SK-N-SH treated with all-trans-retinoic acid at 6 μM for 48 hours (cell line): ENCODE measurements at regions not wholly inside any gene's neighbourhood (a gene's known extent, or its start where the extent isn't known, plus 50 kb on each side); places are given as distances from the start of the nearest gene placed in this dataset.

ENCODE experiments used
- ATAC-seq: fragments of 200-7000 bp; cut with Tn5 transposase; 3 replicates; pipeline ENCODE4 v1.9.1; 2020; ENCODE audit warnings: mild to moderate bottlenecking, moderate library complexity
- ARNTL ChIP-seq: fragments of 450-650 bp; formaldehyde crosslinking; IDR thresholded peaks from 2 replicates; pipeline ENCODE4 v1.5.0; 2020; ENCODE audit warnings: low read depth, mild to moderate bottlenecking, moderate library complexity, borderline replicate concordance
- BACH2 ChIP-seq: fragments of 250-450 bp; sonication (Bioruptor Pico); IDR thresholded peaks from 2 replicates; pipeline ENCODE4 v1.9.0; 2021; ENCODE audit warnings: mild to moderate bottlenecking, borderline replicate concordance
- CSDC2 ChIP-seq: fragments of 250-450 bp; sonication (Bioruptor Pico); IDR thresholded peaks from 2 replicates; pipeline ENCODE4 v1.5.0; 2020; ENCODE audit warnings: mild to moderate bottlenecking, moderate library complexity
- CSRNP3 ChIP-seq: fragments of 250-450 bp; sonication (Bioruptor Pico); IDR thresholded peaks from 2 replicates; pipeline ENCODE4 v1.5.1; 2021; ENCODE audit warnings: mild to moderate bottlenecking, moderate library complexity
- ESRRG ChIP-seq: fragments of 250-450 bp; sonication (Bioruptor Pico); IDR thresholded peaks from 2 replicates; pipeline ENCODE4 v1.6.1; 2021; ENCODE audit warnings: mild to moderate bottlenecking
- GLIS3 ChIP-seq: fragments of 250-450 bp; sonication (Bioruptor Pico); IDR thresholded peaks from 2 replicates; pipeline ENCODE4 v1.5.0; 2020; ENCODE audit warnings: mild to moderate bottlenecking, moderate library complexity
- ISL1 ChIP-seq: fragments of 250-450 bp; sonication (Bioruptor Pico); IDR thresholded peaks from 2 replicates; pipeline ENCODE4 v2.1.2; 2022; ENCODE audit warnings: mild to moderate bottlenecking, moderate library complexity
- OSR1 ChIP-seq: fragments of 250-450 bp; sonication (Bioruptor Pico); IDR thresholded peaks from 2 replicates; pipeline ENCODE4 v1.8.0; 2022; ENCODE audit warnings: moderate library complexity, mild to moderate bottlenecking, inconsistent platforms
- PPARA ChIP-seq: fragments of 250-450 bp; sonication (Bioruptor Pico); IDR thresholded peaks from 2 replicates; pipeline ENCODE4 v1.5.0; 2020; ENCODE audit warnings: mild to moderate bottlenecking, borderline replicate concordance
- RARB ChIP-seq: fragments of 250-450 bp; sonication (Bioruptor Pico); IDR thresholded peaks from 2 replicates; pipeline ENCODE4 v1.8.0; 2021; ENCODE audit warnings: mild to moderate bottlenecking, moderate library complexity
- SNAI2 ChIP-seq: fragments of 250-450 bp; sonication (Bioruptor Pico); IDR thresholded peaks from 2 replicates; pipeline ENCODE4 v1.5.0; 2020; ENCODE audit warnings: mild to moderate bottlenecking, moderate library complexity
- TCF4 ChIP-seq: fragments of 250-450 bp; sonication (Bioruptor Pico); IDR thresholded peaks from 2 replicates; pipeline ENCODE4 v1.8.0; 2021; ENCODE audit warnings: mild to moderate bottlenecking, moderate library complexity, borderline replicate concordance
- TOX ChIP-seq: fragments of 250-450 bp; sonication (Bioruptor Pico); IDR thresholded peaks from 2 replicates; pipeline ENCODE4 v1.8.0; 2021; ENCODE audit warnings: mild to moderate bottlenecking, moderate library complexity, borderline replicate concordance
- TSHZ2 ChIP-seq: fragments of 250-450 bp; sonication (Bioruptor Pico); IDR thresholded peaks from 2 replicates; pipeline ENCODE4 v1.5.0; 2020; ENCODE audit warnings: mild to moderate bottlenecking, moderate library complexity
- ZC3H10 ChIP-seq: fragments of 250-450 bp; sonication (Bioruptor Pico); IDR thresholded peaks from 2 replicates; pipeline ENCODE4 v1.5.1; 2021; ENCODE audit warnings: mild to moderate bottlenecking, moderate library complexity
- ZFP30 ChIP-seq: fragments of 450-650 bp; formaldehyde crosslinking; IDR thresholded peaks from 2 replicates; pipeline ENCODE4 v1.5.0; 2022; ENCODE audit warnings: mild to moderate bottlenecking, moderate library complexity
- ZNF565 ChIP-seq: fragments of 450-650 bp; formaldehyde crosslinking; conservative IDR thresholded peaks from 2 replicates; pipeline ENCODE4 v1.5.0; 2020; ENCODE audit warnings: low read depth, mild to moderate bottlenecking, moderate library complexity
- ZNF70 ChIP-seq: fragments of 450-650 bp; formaldehyde crosslinking; IDR thresholded peaks from 2 replicates; pipeline ENCODE4 v1.5.0; 2020; ENCODE audit warnings: mild to moderate bottlenecking, moderate library complexity
- ZNF8 ChIP-seq: fragments of 450-650 bp; formaldehyde crosslinking; IDR thresholded peaks from 2 replicates; pipeline ENCODE4 v1.5.0; 2020; ENCODE audit warnings: mild to moderate bottlenecking, moderate library complexity
- TF ChIP-seq, protein P1 (sequence below): fragments of 250-450 bp; sonication (Bioruptor Pico); IDR thresholded peaks from 2 replicates; pipeline ENCODE4 v1.8.0; 2020; ENCODE audit warnings: mild to moderate bottlenecking, moderate library complexity, borderline replicate concordance
- TF ChIP-seq, protein P2 (sequence below): fragments of 250-450 bp; sonication (Bioruptor Pico); IDR thresholded peaks from 2 replicates; pipeline ENCODE4 v1.8.0; 2021; ENCODE audit warnings: low read depth, mild to moderate bottlenecking, moderate library complexity, borderline replicate concordance

- TF ChIP-seq CSRNP3 (CRISPR knock-in tag) (no peak), RARB (CRISPR knock-in tag) (no peak), BACH2 (no peak), ZNF70 (CRISPR knock-in tag) (no peak), ZNF565 (CRISPR knock-in tag) (no peak), OSR1 (CRISPR knock-in tag) (no peak), GLIS3 (CRISPR knock-in tag) (no peak), ESRRG (CRISPR knock-in tag) (no peak), TCF4 (CRISPR knock-in tag) (no peak), ZNF8 (CRISPR knock-in tag) (no peak), TSHZ2 (CRISPR knock-in tag) (no peak), CSDC2 (no peak), ZFP30 (no peak), ISL1 (no peak), ZC3H10 (CRISPR knock-in tag) (no peak), SNAI2 (CRISPR knock-in tag) (no peak)
- no peak for ATAC-seq
Observed at GRCh38 chr7:69244701-69245100, 353.6 kb upstream of the AUTS2 start.

DNA sequence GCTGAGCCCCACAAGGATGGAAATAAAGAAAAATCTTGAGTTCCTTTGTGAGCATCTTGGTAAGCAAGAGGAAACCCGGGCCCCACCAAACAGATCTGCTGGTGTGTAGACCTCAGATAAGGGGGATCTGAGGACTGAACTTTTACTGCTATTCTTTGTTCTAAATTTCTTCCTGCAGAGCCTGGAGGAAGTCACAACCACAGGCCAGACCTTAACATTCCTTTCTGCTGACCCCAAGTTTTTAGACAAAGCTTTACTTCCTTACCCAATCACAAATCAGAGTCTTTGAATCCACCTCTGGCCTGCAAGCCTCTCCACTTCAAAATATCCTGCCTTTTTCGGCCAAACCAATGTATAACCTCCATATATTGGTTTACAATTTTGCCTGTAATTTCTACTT lies 352.6 kb upstream of the AUTS2 start:
- no peak for ATAC-seq
- no peak for TF ChIP-seq TCF4 (CRISPR knock-in tag)
- TF ChIP-seq ZNF8 (CRISPR knock-in tag), result no peak
- TF ChIP-seq TOX (CRISPR knock-in tag), result no peak
- TF ChIP-seq CSDC2, result no peak
- TF ChIP-seq TSHZ2 (CRISPR knock-in tag), result no peak
- TF ChIP-seq ZC3H10 (CRISPR knock-in tag), result no peak
- TF ChIP-seq, protein P1, sequence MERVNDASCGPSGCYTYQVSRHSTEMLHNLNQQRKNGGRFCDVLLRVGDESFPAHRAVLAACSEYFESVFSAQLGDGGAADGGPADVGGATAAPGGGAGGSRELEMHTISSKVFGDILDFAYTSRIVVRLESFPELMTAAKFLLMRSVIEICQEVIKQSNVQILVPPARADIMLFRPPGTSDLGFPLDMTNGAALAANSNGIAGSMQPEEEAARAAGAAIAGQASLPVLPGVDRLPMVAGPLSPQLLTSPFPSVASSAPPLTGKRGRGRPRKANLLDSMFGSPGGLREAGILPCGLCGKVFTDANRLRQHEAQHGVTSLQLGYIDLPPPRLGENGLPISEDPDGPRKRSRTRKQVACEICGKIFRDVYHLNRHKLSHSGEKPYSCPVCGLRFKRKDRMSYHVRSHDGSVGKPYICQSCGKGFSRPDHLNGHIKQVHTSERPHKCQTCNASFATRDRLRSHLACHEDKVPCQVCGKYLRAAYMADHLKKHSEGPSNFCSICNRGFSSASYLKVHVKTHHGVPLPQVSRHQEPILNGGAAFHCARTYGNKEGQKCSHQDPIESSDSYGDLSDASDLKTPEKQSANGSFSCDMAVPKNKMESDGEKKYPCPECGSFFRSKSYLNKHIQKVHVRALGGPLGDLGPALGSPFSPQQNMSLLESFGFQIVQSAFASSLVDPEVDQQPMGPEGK (CRISPR knock-in tag), result no peak
- TF ChIP-seq, protein P2, sequence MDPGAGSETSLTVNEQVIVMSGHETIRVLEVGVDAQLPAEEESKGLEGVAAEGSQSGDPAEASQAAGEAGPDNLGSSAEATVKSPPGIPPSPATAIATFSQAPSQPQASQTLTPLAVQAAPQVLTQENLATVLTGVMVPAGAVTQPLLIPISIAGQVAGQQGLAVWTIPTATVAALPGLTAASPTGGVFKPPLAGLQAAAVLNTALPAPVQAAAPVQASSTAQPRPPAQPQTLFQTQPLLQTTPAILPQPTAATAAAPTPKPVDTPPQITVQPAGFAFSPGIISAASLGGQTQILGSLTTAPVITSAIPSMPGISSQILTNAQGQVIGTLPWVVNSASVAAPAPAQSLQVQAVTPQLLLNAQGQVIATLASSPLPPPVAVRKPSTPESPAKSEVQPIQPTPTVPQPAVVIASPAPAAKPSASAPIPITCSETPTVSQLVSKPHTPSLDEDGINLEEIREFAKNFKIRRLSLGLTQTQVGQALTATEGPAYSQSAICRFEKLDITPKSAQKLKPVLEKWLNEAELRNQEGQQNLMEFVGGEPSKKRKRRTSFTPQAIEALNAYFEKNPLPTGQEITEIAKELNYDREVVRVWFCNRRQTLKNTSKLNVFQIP (CRISPR knock-in tag), result no peak
- no peak for TF ChIP-seq SNAI2 (CRISPR knock-in tag)
- no peak for TF ChIP-seq ZFP30
- no peak for TF ChIP-seq CSRNP3 (CRISPR knock-in tag)
- TF ChIP-seq RARB (CRISPR knock-in tag), result no peak
- TF ChIP-seq ZNF70 (CRISPR knock-in tag), result no peak
- no peak for TF ChIP-seq ESRRG (CRISPR knock-in tag)
- TF ChIP-seq PPARA, result no peak
- TF ChIP-seq ISL1, result no peak
- TF ChIP-seq BACH2, result no peak
- no peak for TF ChIP-seq ZNF565 (CRISPR knock-in tag)
- TF ChIP-seq ARNTL, result no peak
